HepG2 (cell line): ENCODE measurements at regions not wholly inside any gene's neighbourhood (a gene's known extent, or its start where the extent isn't known, plus 50 kb on each side); places are given as distances from the start of the nearest gene placed in this dataset.

Experiments used
- ATAC-seq: fragments of 200-7000 bp; cut with Tn5 transposase; 3 replicates; pipeline ENCODE4 v1.9.1; 2020; ENCODE audit warnings: mild to moderate bottlenecking, moderate library complexity
- BruUV-seq: library from RNA; stranded (reverse); fragments of 400-500 nt; replicated peaks from 2 replicates; lab custom pipeline; 2021; lab: Mats Ljungman, UMichigan
- CTCF ChIA-PET: fragments of 300-600 bp; formaldehyde crosslinking; extraction: SDS; loops from one replicate; lab custom pipeline; 2021; ENCODE audit warnings: low total read pairs, inconsistent platforms, low intra/inter-chr PET ratio; lab: Yijun Ruan, JAX
- POLR2A ChIA-PET: fragments of 350-600 bp; sonication (Branson Sonifier 250); formaldehyde crosslinking; loops from one replicate; lab custom pipeline; 2020; ENCODE audit warnings: antibody characterized with exemption, inconsistent platforms; lab: Yijun Ruan, JAX
- DNase-seq: peaks from one replicate; pipeline ENCODE4 v3.0.0-alpha.2; 2015; ENCODE audit warnings: low spot score
- FAIRE-seq: peaks from 3 replicates; lab custom pipeline; 2011; peaks lifted over from hg19 to GRCh38; lab: Jason Lieb, UNC
- H2AFZ ChIP-seq: one replicate; pipeline ENCODE4 v1.6.1; 2011; ENCODE audit warnings: low read length, inconsistent platforms
- H3K27ac ChIP-seq: fragments of 300-600 bp; 3 replicates; pipeline ENCODE4 v1.8.0; 2011; ENCODE audit warnings: mixed run types, mild to moderate bottlenecking, mixed read lengths, low read length, inconsistent platforms; ENCODE audit not compliant: insufficient read depth; ENCODE audit errors: extremely low read length
- H3K27me3 ChIP-seq, 2 experiments: fragments of 200-600 bp in 1 of 2; 2 replicates in 1 of 2; 3 replicates in 1 of 2; pipeline versions ENCODE4 v1.6.0 to v1.8.0; 2011; ENCODE audit warnings: low read length in 2 of 2, mild to moderate bottlenecking in 2 of 2, moderate library complexity in 2 of 2, inconsistent platforms in 1 of 2; ENCODE audit not compliant: insufficient read depth in 2 of 2, control insufficient read depth in 1 of 2
- H3K36me3 ChIP-seq, 2 experiments: fragments of 200-600 bp in 1 of 2; replicated peaks in 1 of 2; 2 replicates in 1 of 2; 3 replicates in 1 of 2; pipeline versions ENCODE4 v1.5.1 to v1.8.0; 2011; ENCODE audit warnings: low read length in 2 of 2, inconsistent platforms in 1 of 2; ENCODE audit not compliant: insufficient read depth in 2 of 2, control insufficient read depth in 1 of 2
- H3K4me1 ChIP-seq: 2 replicates; pipeline ENCODE4 v1.5.1; 2012; ENCODE audit warnings: low read length, inconsistent platforms; ENCODE audit not compliant: insufficient read depth
- H3K4me2 ChIP-seq: 2 replicates; pipeline ENCODE4 v1.6.0; 2011; ENCODE audit warnings: low read depth, low read length, inconsistent platforms
- H3K4me3 ChIP-seq, 3 experiments: fragments of 200-600 bp in 1 of 3; sonication (generic), shearing (Covaris generic) in 1 of 3; replicated peaks in 1 of 3; 2 replicates each; pipeline ENCODE4 v1.5.1; 2011 to 2016; ENCODE audit warnings: low read length in 3 of 3, inconsistent platforms in 2 of 3, low read depth in 2 of 3, mild to moderate bottlenecking in 2 of 3, control low read depth in 1 of 3, mixed read lengths in 1 of 3; ENCODE audit not compliant: insufficient read depth in 1 of 3
- H3K79me2 ChIP-seq: one replicate; pipeline ENCODE4 v1.6.1; 2011; ENCODE audit warnings: low read length, inconsistent platforms; ENCODE audit not compliant: insufficient read depth
- H3K9ac ChIP-seq: 2 replicates; pipeline ENCODE4 v1.6.0; 2011; ENCODE audit warnings: mild to moderate bottlenecking, low read depth, low read length, inconsistent platforms; ENCODE audit not compliant: insufficient read depth
- H3K9me3 ChIP-seq: 2 replicates; pipeline ENCODE4 v1.5.1; 2012; ENCODE audit warnings: mild to moderate bottlenecking, low read length
- H4K20me1 ChIP-seq: 2 replicates; pipeline ENCODE4 v1.6.0; 2011; ENCODE audit warnings: inconsistent platforms, mild to moderate bottlenecking, low read length, moderate library complexity; ENCODE audit not compliant: insufficient read depth
- HCFC1 ChIP-seq: fragments of 150-350 bp; IDR thresholded peaks from 2 replicates; pipeline ENCODE4 v1.6.1; 2014; ENCODE audit warnings: low read depth, low read length
- JDP2 ChIP-seq: sonication (generic); formaldehyde crosslinking; IDR thresholded peaks from 2 replicates; pipeline ENCODE4 v1.8.1; 2022; ENCODE audit warnings: missing genetic modification reagents, borderline replicate concordance
- KLF16 ChIP-seq, 2 experiments: sonication (generic) in 1 of 2; formaldehyde crosslinking in 1 of 2; IDR thresholded peaks; 2 replicates each; pipeline versions ENCODE4 v1.6.1 to v1.8.0; 2016 to 2023; ENCODE audit warnings: missing genetic modification reagents in 2 of 2, missing compliant biosample characterization in 1 of 2
- RXRB ChIP-seq: IDR thresholded peaks from 2 replicates; pipeline ENCODE4 v1.6.1; 2016; ENCODE audit warnings: borderline replicate concordance, missing genetic modification reagents, missing compliant biosample characterization
- ZNF850 ChIP-seq: sonication (generic); formaldehyde crosslinking; conservative IDR thresholded peaks from 2 replicates; pipeline ENCODE4 v1.9.0; 2021; ENCODE audit warnings: mild to moderate bottlenecking, missing genetic modification reagents
- ZSCAN30 ChIP-seq: sonication (generic); formaldehyde crosslinking; IDR thresholded peaks from 2 replicates; pipeline ENCODE4 v1.5.0; 2020; ENCODE audit warnings: mild to moderate bottlenecking, missing genetic modification reagents
- WGBS: methylation state at CpG from one replicate; pipeline ENCODE4 v1.1.6; 2017; ENCODE audit warnings: low lambda C conversion rate; 5-methylcytosine and 5-hydroxymethylcytosine counted together
- in situ Hi-C: cut with HindIII; loops from 2 replicates; pipeline ENCODE4 v1.10.0; 2017; ENCODE audit warnings: low pct_unique_long_range_greater_than_20kb; ENCODE audit not compliant: extremely low pct_ligation_motif_present
- intact Hi-C: fragments of 100-400 bp; cut with micrococcal nuclease; formaldehyde crosslinking; loops from one replicate; pipeline ENCODE4 v1.10.0; 2022; ENCODE audit not compliant: unreplicated experiment
- TF ChIP-seq, protein P1 (sequence below): sonication (generic); formaldehyde crosslinking; conservative IDR thresholded peaks from 2 replicates; pipeline ENCODE4 v1.5.0; 2020; ENCODE audit warnings: missing genetic modification reagents
- TF ChIP-seq, protein P2 (sequence below): sonication (generic); formaldehyde crosslinking; IDR thresholded peaks from 2 replicates; pipeline ENCODE4 v1.8.0; 2022; ENCODE audit warnings: missing genetic modification reagents, mild to moderate bottlenecking, borderline replicate concordance

DNA sequence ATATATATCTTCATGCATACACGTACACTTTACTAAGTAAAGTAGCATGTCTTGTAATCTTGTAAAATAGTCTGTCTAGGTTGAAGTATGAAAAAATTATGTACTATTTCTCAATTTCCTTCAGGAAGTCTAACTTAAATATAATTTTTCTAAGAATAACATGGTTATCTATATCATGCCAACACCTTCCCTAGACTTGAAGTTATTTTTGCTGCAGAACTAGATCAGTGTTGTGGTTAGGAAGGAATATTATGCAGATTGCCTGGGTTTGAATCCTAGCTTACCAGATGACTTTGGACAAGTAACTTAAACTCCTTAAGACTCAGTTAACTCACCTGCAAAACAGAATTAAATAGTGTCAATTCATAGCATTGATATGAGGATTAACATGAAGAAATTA is 142.2 kb upstream of the SEMA3A start:
- Histone ChIP-seq H3K4me1 (no peaks in the 10 kb centered on the region), H3K9ac (no peak overlapping the region), H3K79me2 (no peaks in the 10 kb centered on the region), H3K27ac (no peak overlapping the region), H4K20me1 (no peaks in the 10 kb centered on the region), H3K9me3 (no peaks in the 10 kb centered on the region), H3K27me3 (no peaks in the 10 kb centered on the region), H3K4me2 (no peak overlapping the region), H3K4me3 (no peak overlapping the region), H2AFZ (no peak overlapping the region), H3K36me3 (no peaks in the 10 kb centered on the region)
- FAIRE-seq = no peak
- in situ Hi-C loops (no loop called here), intact Hi-C loops (no loop called here)
- CTCF ChIA-PET = no interaction called here
- ATAC-seq = no peak
- TF ChIP-seq ZSCAN30 (CRISPR knock-in tag) (no peak), HCFC1 (no peak), KLF16 (CRISPR knock-in tag; IDR thresholded peaks at IDR 0.05) (no peak), JDP2 (CRISPR knock-in tag) (no peak), ZNF850 (no peak), RXRB (no peak)
- TF ChIP-seq, protein P1, sequence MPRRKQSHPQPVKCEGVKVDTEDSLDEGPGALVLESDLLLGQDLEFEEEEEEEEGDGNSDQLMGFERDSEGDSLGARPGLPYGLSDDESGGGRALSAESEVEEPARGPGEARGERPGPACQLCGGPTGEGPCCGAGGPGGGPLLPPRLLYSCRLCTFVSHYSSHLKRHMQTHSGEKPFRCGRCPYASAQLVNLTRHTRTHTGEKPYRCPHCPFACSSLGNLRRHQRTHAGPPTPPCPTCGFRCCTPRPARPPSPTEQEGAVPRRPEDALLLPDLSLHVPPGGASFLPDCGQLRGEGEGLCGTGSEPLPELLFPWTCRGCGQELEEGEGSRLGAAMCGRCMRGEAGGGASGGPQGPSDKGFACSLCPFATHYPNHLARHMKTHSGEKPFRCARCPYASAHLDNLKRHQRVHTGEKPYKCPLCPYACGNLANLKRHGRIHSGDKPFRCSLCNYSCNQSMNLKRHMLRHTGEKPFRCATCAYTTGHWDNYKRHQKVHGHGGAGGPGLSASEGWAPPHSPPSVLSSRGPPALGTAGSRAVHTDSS = no peak
- TF ChIP-seq, protein P2, sequence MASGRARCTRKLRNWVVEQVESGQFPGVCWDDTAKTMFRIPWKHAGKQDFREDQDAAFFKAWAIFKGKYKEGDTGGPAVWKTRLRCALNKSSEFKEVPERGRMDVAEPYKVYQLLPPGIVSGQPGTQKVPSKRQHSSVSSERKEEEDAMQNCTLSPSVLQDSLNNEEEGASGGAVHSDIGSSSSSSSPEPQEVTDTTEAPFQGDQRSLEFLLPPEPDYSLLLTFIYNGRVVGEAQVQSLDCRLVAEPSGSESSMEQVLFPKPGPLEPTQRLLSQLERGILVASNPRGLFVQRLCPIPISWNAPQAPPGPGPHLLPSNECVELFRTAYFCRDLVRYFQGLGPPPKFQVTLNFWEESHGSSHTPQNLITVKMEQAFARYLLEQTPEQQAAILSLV (CRISPR knock-in tag) = no peak
- BruUV-seq = no TSS peak
- POLR2A ChIA-PET = no interaction called here
- WGBS = 0% methylated on average over 1 of the region's 1 CpG
- no peak for DNase-seq
